ENCODE measurements at regions not wholly inside any gene's neighbourhood (a gene's known extent, or its start where the extent isn't known, plus 50 kb on each side); places are given as distances from the start of the nearest gene placed in this dataset.

GRCh38 chr2:234621120-234621519, 124.2 kb upstream of the ARL4C start:
- Histone ChIP-seq H3K4me1 (no peaks in the 10 kb centered on the region), H3K36me3 (no peaks in the 10 kb centered on the region), H3K27ac (no peak overlapping the region), H3K4me3 (no peak overlapping the region), H3K9me3 (no peaks in the 10 kb centered on the region), H3K27me3 (no peaks in the 10 kb centered on the region)
- intact Hi-C loops (cut with DNase I): no loop called here
- no peak for TF ChIP-seq CTCF (IDR thresholded peaks at IDR 0.05)
- no peak for DNase-seq (ENCODE audit: low spot score in 2 of 2)

- H3K27me3 ChIP-seq: no peaks in the 10 kb centered on the region
- no peaks in the 10 kb centered on the region for H3K4me1 ChIP-seq
- no peaks in the 10 kb centered on the region for H3K9me3 ChIP-seq
- H3K36me3 ChIP-seq: no peaks in the 10 kb centered on the region
- intact Hi-C loops (cut with DNase I): no loop called here
- no peak for TF ChIP-seq CTCF (IDR thresholded peaks at IDR 0.05)
- H3K27ac ChIP-seq: no peak overlapping the region
- no peak for DNase-seq (ENCODE audit: low spot score in 2 of 2)
- no peak overlapping the region for H3K4me3 ChIP-seq
These were observed 123.1 kb upstream of the ARL4C start for GRCh38 chr2:234620018-234620417.

GRCh38 chr2:234615643-234616356, 118.9 kb upstream of the ARL4C start:
- no peaks in the 10 kb centered on the region for H3K9me3 ChIP-seq
- no peak overlapping the region for H3K27ac ChIP-seq
- DNase-seq (ENCODE audit: low spot score in 2 of 2): no peak
- no peaks in the 10 kb centered on the region for H3K27me3 ChIP-seq
- no peak overlapping the region for H3K4me3 ChIP-seq
- intact Hi-C loops (cut with DNase I): no loop called here
- no peaks in the 10 kb centered on the region for H3K36me3 ChIP-seq
- H3K4me1 ChIP-seq: no peaks in the 10 kb centered on the region
- no peak for TF ChIP-seq CTCF (IDR thresholded peaks at IDR 0.05)

- TF ChIP-seq CTCF (IDR thresholded peaks at IDR 0.05): no peak
- no peaks in the 10 kb centered on the region for H3K36me3 ChIP-seq
- intact Hi-C loops (cut with DNase I): no loop called here
- no peaks in the 10 kb centered on the region for H3K4me1 ChIP-seq
- no peak for DNase-seq (ENCODE audit: low spot score in 2 of 2)
- H3K4me3 ChIP-seq: no peak overlapping the region
- H3K27ac ChIP-seq: no peak overlapping the region
- H3K9me3 ChIP-seq: no peaks in the 10 kb centered on the region
- no peaks in the 10 kb centered on the region for H3K27me3 ChIP-seq
These were observed 114.3 kb upstream of the ARL4C start for GRCh38 chr2:234611209-234611608.

GRCh38 chr2:234608946-234609345, 112.1 kb upstream of the ARL4C start:
- H3K27ac ChIP-seq: no peak overlapping the region
- no peak for DNase-seq (ENCODE audit: low spot score in 2 of 2)
- no peaks in the 10 kb centered on the region for H3K9me3 ChIP-seq
- no peaks in the 10 kb centered on the region for H3K36me3 ChIP-seq
- no peak overlapping the region for H3K4me3 ChIP-seq
- H3K27me3 ChIP-seq: no peaks in the 10 kb centered on the region
- intact Hi-C loops (cut with DNase I): no loop called here
- no peaks in the 10 kb centered on the region for H3K4me1 ChIP-seq
- no peak for TF ChIP-seq CTCF (IDR thresholded peaks at IDR 0.05)

- no peak for DNase-seq (ENCODE audit: low spot score in 2 of 2)
- Histone ChIP-seq H3K27ac (no peak overlapping the region), H3K4me3 (no peak overlapping the region), H3K27me3 (no peaks in the 10 kb centered on the region), H3K4me1 (no peaks in the 10 kb centered on the region), H3K9me3 (no peaks in the 10 kb centered on the region), H3K36me3 (no peaks in the 10 kb centered on the region)
- intact Hi-C loops (cut with DNase I): no loop called here
- no peak for TF ChIP-seq CTCF (IDR thresholded peaks at IDR 0.05)
These were observed 110.8 kb upstream of the ARL4C start for GRCh38 chr2:234607691-234608090.
